ENCODE measurements at regions not wholly inside any gene's neighbourhood (a gene's known extent, or its start where the extent isn't known, plus 50 kb on each side); places are given as distances from the start of the nearest gene placed in this dataset.

DNA sequence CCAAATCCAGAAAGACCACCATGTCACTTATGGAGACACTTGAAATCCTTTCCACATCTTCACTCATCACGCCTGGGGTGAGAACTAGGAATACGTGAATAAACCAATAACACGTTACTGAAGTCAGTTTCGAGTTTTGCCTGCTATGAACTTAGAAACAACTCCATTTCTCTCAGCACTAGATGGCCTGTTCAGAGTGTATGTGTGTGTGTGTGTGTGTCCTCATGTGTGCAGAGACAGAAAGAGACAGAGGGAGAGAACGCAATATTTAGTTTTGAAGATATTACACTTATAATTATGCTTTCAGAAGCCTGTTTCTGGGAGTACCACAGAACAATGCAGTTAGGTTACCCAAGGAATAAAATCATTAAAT, 81.2 kb upstream of the CCN6 start:
- peak overlapping the region; percentile 85 for H3K27ac Mint-ChIP-seq
- no peaks in the 10 kb centered on the region for H3K9me3 Mint-ChIP-seq
- H3K4me1 Mint-ChIP-seq (ENCODE audit: low read depth) = peaks cover 34% of the 10 kb centered on the region
- H3K27me3 Mint-ChIP-seq (ENCODE audit: low read depth) = peaks cover 10% of the 10 kb centered on the region
- peak overlapping the region; percentile 2 for H3K4me3 Mint-ChIP-seq
- peaks cover 4% of the 10 kb centered on the region for H3K36me3 Mint-ChIP-seq (ENCODE audit: low read depth)

DNA sequence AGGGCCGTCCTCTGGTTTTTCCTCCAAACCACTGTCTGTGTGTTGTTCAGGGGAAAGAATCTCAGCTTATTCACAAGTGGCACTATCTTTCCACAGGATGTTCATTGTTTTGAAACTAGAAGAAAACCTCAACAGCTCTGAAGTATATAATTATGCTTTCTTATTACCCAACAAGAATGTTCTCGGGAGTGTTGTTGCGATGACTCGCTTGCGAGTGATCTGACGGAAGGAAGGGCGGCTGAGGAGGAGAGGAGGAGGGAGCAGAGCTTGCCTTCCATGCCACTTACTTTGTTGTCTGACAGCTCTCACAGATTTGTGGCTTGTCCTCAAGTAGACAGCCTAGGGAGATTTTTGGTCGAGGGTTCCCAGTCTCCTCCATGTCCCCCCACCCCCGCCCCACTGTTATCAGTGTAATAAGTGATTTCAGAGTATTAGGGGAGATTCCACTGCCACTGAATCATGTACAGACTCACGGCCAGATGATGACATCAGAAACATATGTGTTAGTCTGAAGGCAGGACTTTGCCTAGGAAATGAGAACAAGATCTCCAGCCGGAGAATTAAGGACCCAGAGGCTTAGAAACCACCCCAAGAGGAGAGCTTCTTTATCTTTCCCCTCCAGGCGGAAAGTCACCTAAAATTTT, 80.7 kb upstream of the CCN6 start:
- Mint-ChIP-seq H3K27me3 (ENCODE audit: low read depth) (peaks cover 6% of the 10 kb centered on the region), H3K27ac (peak overlapping the region; percentile 85), H3K4me3 (peak overlapping the region; percentile 40), H3K9me3 (no peaks in the 10 kb centered on the region), H3K4me1 (ENCODE audit: low read depth) (peaks cover 34% of the 10 kb centered on the region), H3K36me3 (ENCODE audit: low read depth) (peaks cover 3% of the 10 kb centered on the region)

DNA sequence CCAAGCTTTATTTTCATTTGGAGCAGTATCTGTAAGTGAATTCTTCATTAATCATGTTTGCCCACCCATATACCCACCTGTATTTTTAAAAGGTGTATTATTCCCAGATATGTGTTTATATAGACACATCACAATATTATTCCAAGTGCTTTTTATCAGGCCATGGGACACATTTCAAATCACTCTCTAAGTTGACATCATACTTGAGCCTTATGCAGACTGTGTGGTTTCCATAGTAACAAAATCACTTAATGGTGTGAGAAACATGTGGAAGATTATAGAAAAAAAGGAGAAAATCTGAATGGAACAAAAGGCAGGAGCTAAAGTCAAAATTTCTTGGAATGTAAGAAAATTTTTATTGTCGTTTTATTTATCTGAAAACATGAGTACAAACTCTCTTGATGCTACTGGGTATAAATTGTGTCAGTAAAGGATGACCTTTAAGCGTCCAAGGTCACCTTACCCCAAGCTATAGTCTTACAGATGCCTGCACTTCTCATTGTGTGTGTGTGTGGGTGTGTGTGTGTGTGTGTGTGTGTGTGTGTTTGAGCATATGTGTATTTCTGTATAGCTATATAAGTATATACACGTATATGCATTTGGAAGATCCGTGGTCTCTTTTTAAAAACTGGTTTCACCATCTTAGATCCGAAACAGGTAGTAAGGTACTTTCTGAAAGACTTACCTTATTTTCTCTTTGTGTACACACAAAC, 79.8 kb upstream of the CCN6 start:
- no peak overlapping the region for H3K4me3 Mint-ChIP-seq
- H3K27me3 Mint-ChIP-seq (ENCODE audit: low read depth) = peaks cover 4% of the 10 kb centered on the region
- no peaks in the 10 kb centered on the region for H3K9me3 Mint-ChIP-seq
- H3K36me3 Mint-ChIP-seq (ENCODE audit: low read depth) = peaks cover 3% of the 10 kb centered on the region
- H3K4me1 Mint-ChIP-seq (ENCODE audit: low read depth) = peaks cover 34% of the 10 kb centered on the region
- peak overlapping the region; percentile 85 for H3K27ac Mint-ChIP-seq

DNA sequence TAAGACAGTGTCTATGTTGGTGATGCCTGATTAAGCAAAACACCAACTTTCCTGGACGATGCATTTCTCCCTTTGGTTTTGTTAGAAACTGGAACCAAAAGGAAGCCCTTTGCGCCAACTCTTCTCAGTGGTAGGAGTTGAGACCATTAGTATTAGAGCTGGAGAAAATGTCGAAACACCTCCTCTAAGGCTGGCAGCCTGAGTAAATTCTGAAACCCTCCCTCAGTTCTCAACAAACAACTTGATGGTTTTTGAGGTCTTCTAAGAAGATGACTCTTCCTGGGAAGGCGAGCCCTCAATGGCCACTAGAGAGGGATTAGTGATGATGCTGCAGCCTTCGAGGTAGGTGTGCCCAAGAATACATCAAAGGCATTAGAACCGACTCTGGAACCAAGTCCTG, 78.4 kb upstream of the CCN6 start:
- no peak overlapping the region for H3K4me3 Mint-ChIP-seq
- no peak overlapping the region for H3K27ac Mint-ChIP-seq
- no peaks in the 10 kb centered on the region for H3K36me3 Mint-ChIP-seq (ENCODE audit: low read depth)
- peaks cover 40% of the 10 kb centered on the region for H3K4me1 Mint-ChIP-seq (ENCODE audit: low read depth)
- no peaks in the 10 kb centered on the region for H3K9me3 Mint-ChIP-seq
- no peaks in the 10 kb centered on the region for H3K27me3 Mint-ChIP-seq (ENCODE audit: low read depth)

DNA sequence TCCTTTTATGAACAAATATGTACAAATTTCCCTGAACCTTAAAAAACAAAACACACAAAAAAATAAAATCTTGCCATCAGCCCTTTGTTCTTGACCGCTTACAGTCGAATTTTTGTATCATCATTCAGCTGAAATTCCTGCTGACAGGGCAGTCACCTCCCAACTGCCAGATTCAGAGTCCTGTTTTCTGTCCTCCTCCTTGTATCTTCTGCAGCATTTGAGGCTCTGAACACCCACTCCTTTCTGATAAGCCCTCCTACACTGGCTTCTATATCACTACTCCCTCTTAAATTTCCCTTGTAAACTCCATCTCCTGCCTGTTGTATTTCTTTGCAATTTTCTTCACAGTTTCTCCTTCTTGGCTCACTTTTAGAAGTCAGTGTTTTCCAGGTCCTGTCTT, 77.8 kb upstream of the CCN6 start:
- H3K27me3 Mint-ChIP-seq (ENCODE audit: low read depth) = no peaks in the 10 kb centered on the region
- no peak overlapping the region for H3K27ac Mint-ChIP-seq
- H3K4me1 Mint-ChIP-seq (ENCODE audit: low read depth) = peaks cover 40% of the 10 kb centered on the region
- no peaks in the 10 kb centered on the region for H3K36me3 Mint-ChIP-seq (ENCODE audit: low read depth)
- H3K9me3 Mint-ChIP-seq = no peaks in the 10 kb centered on the region
- no peak overlapping the region for H3K4me3 Mint-ChIP-seq

DNA sequence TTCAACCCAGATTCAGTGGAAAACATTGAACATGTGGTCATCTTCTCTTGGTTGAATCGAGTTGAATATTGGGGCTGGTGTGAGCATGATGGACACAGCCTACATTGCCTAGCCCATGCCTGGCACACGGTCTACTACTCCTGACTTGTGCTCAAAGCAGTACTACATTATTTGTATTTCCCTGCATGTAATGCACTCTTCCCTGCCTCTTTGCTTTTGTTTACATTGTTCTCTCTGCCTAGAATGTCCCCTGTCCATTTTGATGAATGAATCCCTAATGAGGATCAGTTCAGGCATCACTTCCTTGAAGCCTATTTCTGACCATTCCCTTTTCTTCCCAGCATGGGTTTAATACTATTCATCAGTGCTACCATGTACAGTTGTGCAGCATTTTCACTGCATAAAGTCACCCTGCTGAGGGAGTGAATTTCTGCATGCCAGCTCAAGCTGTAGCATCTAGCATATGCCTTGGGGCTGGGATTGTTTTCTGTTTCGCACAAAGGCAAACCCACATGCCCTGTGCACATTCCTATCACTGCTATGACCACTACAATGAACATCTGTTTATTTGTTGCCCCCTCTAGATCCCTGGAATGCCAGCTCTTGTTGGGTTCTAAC, 75.3 kb upstream of the CCN6 start:
- H3K4me3 Mint-ChIP-seq = no peak overlapping the region
- H3K9me3 Mint-ChIP-seq = no peaks in the 10 kb centered on the region
- no peaks in the 10 kb centered on the region for H3K27me3 Mint-ChIP-seq (ENCODE audit: low read depth)
- no peak overlapping the region for H3K27ac Mint-ChIP-seq
- H3K36me3 Mint-ChIP-seq (ENCODE audit: low read depth) = no peaks in the 10 kb centered on the region
- peaks cover 30% of the 10 kb centered on the region for H3K4me1 Mint-ChIP-seq (ENCODE audit: low read depth)

DNA sequence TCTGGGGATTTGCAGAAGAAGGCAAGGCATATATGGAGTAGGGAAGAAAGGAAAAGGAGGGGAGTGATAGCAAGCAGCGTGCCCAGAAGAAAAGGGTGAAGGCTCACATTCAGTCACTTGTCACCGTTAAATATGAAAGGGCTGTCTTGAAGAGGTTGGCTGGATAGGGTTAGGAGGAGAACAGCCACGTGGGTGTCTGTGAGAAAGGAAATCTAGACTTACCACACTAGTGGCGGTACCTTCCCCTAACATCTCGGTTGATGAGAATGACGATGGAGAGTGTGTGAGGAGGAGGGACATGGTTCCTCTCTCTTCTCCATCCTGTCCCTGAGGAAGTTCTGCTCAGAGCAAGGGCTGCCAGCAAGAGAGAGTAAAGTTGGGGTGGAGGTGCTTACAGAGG, 74.3 kb upstream of the CCN6 start:
- H3K9me3 Mint-ChIP-seq = no peaks in the 10 kb centered on the region
- no peaks in the 10 kb centered on the region for H3K36me3 Mint-ChIP-seq (ENCODE audit: low read depth)
- no peak overlapping the region for H3K27ac Mint-ChIP-seq
- no peaks in the 10 kb centered on the region for H3K27me3 Mint-ChIP-seq (ENCODE audit: low read depth)
- H3K4me3 Mint-ChIP-seq = no peak overlapping the region
- H3K4me1 Mint-ChIP-seq (ENCODE audit: low read depth) = peaks cover 29% of the 10 kb centered on the region

DNA sequence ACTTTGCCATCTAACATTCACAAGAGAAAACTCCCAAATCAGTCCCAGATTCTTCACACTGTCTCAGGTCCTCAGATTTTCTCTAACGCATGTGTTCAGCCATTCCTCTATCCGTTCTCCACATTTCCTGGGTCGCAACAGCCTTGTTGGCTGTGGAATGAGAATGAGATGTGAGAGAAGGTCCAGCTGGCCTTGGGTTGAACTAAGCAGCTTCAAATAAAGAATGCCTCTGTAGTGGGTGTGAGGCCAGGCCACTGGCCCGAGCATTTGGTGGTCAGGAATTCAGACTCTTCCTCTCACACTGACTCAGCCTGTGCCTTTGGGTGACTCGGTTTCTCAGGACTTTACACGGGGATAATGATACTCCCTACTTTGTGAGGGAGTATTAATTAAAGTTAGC, 73.8 kb upstream of the CCN6 start:
- H3K4me3 Mint-ChIP-seq = no peak overlapping the region
- H3K36me3 Mint-ChIP-seq (ENCODE audit: low read depth) = no peaks in the 10 kb centered on the region
- peaks cover 31% of the 10 kb centered on the region for H3K4me1 Mint-ChIP-seq (ENCODE audit: low read depth)
- no peaks in the 10 kb centered on the region for H3K27me3 Mint-ChIP-seq (ENCODE audit: low read depth)
- no peak overlapping the region for H3K27ac Mint-ChIP-seq
- no peaks in the 10 kb centered on the region for H3K9me3 Mint-ChIP-seq

DNA sequence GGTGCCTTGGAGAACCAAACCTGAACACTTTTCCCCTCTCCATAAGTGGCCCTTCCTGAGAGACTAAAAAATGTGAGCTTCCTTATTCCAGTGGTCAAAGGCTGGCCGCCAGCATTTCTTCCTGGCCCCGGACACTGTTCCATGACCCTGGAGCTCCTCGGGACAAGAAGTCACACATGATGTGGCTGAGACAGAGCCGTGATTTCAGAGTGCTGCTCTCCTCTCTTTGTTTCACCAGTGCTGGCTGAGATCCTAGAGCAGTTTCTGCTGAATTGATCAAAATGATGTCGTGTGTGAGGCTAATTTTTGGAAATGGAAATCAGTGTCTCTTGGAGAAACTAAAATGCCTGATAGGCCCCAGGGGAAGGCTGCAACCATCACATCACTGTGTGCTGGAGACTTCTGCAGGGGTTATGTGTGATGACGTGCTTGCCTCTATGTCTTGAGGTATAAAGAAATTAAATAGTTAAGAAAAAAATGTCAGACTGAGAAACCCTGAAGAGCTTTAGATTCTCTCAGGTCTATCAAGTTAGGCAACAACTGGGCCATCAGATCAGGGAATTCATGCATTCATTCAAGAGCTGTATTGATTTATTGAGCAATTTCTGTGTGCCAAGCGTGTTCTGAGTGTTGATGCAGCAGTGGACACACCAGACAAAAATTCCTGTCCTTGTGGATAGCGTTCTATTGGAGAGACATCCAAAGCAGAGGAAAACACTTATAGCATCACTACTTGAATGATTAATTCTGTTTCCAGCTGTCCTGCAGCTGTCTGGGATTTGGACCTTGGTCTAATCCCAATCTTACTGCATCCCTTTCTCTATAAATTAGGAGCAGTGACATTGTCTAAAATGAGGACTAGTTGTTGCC, 72.7 kb upstream of the CCN6 start:
- Mint-ChIP-seq H3K9me3 (no peaks in the 10 kb centered on the region), H3K27me3 (ENCODE audit: low read depth) (no peaks in the 10 kb centered on the region), H3K4me1 (ENCODE audit: low read depth) (peaks cover 39% of the 10 kb centered on the region), H3K27ac (no peak overlapping the region), H3K4me3 (no peak overlapping the region), H3K36me3 (ENCODE audit: low read depth) (no peaks in the 10 kb centered on the region)

DNA sequence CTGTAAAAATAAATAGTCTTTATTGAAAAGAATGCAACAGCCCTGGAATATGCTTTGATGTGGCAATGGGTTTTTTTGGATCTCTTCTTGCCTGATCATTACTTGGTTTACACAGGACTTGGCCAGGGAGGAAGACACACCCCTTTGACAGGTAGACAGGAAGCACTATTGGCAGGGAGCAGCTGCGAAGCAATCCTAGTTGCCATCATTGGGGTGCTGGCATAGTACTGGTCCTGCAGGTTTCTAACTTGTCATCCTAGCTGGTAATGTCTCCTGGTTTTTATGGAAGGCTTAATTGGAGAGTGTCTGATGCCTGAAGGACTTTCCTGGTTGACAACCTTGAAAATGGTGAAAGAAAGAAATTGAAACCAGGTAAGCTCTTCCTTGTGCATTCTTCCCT, 71.2 kb upstream of the CCN6 start:
- Mint-ChIP-seq H3K4me1 (ENCODE audit: low read depth) (peaks cover 36% of the 10 kb centered on the region), H3K4me3 (no peak overlapping the region), H3K36me3 (ENCODE audit: low read depth) (peaks cover 3% of the 10 kb centered on the region), H3K9me3 (no peaks in the 10 kb centered on the region), H3K27me3 (ENCODE audit: low read depth) (no peaks in the 10 kb centered on the region), H3K27ac (no peak overlapping the region)

DNA sequence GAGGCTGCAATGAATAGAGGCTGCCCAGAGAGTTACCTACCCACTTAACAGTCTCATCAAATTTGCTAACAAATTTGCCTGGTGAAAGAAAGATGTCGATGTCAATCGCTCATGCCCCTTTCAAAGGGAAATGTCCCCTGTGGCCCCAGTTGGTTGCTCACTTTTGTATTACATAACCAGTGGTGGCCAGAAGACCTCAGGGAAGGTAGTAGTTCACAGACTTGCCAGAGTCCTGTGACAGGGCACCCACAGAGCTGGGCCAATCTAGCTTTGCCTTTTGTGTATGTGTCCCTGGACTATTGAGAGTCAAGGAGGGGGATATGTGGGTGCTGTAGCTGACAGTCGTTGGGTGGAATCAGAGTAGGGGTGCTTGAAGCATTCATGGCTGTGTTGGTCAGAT, 70.7 kb upstream of the CCN6 start:
- H3K4me3 Mint-ChIP-seq = no peak overlapping the region
- no peaks in the 10 kb centered on the region for H3K9me3 Mint-ChIP-seq
- no peaks in the 10 kb centered on the region for H3K27me3 Mint-ChIP-seq (ENCODE audit: low read depth)
- H3K27ac Mint-ChIP-seq = no peak overlapping the region
- peaks cover 39% of the 10 kb centered on the region for H3K4me1 Mint-ChIP-seq (ENCODE audit: low read depth)
- H3K36me3 Mint-ChIP-seq (ENCODE audit: low read depth) = peaks cover 3% of the 10 kb centered on the region

DNA sequence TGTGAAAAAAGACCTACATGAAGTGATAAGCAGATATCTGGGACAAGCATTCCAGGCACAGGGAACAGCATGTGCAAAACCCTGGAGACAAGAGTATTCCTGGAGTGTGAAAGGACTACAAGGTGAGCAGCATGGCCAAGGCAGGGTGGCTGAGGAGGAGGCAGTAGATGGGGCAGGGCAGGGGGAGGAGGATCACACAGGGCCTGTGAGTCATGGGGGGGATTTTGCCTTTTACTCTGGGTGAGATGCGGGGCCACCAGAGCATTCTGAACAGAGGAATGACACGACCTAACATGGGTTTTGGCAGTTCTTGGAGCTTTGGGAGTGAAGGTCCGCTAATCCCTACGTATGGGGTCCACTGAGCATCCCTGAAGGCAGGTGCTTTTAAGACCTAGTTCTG, 69.8 kb upstream of the CCN6 start:
- Mint-ChIP-seq H3K4me1 (ENCODE audit: low read depth) (peaks cover 47% of the 10 kb centered on the region), H3K27ac (no peak overlapping the region), H3K27me3 (ENCODE audit: low read depth) (no peaks in the 10 kb centered on the region), H3K9me3 (no peaks in the 10 kb centered on the region), H3K4me3 (no peak overlapping the region), H3K36me3 (ENCODE audit: low read depth) (peaks cover 3% of the 10 kb centered on the region)

DNA sequence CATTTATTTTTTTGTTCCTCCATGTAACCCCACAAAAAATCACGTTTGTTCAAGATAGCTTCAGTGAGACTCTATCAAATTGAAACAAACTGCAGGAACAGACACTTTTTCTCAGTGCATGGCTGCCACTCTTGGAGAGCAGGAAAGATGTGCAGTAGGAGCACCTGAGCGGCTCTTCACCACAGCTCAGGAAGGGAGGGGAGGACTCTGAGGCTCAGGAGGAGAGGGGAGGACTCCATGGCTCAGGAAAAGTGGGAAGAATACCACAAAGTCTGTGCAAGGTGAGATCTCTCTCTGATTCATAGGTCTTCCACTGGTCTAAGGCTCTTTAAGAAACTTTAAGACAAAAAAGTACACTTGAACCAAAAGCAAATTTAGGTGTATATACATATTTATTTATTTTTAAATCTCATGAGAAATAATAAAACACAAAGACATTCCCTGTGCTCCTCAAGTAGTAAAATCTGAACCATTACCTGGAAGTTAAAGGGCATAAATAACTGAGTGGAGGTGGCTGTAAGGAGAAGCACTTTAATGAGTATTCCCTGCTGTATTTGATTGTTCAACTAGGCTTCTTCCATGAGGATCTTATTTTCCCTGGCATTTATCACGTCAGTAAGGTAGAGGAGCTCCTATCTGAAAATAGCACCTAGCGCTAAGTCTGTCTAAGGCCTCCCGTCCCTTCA, 69.2 kb upstream of the CCN6 start:
- Mint-ChIP-seq H3K36me3 (ENCODE audit: low read depth) (peaks cover 3% of the 10 kb centered on the region), H3K4me3 (no peak overlapping the region), H3K27ac (peak overlapping the region; percentile 3), H3K9me3 (no peaks in the 10 kb centered on the region), H3K27me3 (ENCODE audit: low read depth) (no peaks in the 10 kb centered on the region), H3K4me1 (ENCODE audit: low read depth) (peaks cover 49% of the 10 kb centered on the region)

DNA sequence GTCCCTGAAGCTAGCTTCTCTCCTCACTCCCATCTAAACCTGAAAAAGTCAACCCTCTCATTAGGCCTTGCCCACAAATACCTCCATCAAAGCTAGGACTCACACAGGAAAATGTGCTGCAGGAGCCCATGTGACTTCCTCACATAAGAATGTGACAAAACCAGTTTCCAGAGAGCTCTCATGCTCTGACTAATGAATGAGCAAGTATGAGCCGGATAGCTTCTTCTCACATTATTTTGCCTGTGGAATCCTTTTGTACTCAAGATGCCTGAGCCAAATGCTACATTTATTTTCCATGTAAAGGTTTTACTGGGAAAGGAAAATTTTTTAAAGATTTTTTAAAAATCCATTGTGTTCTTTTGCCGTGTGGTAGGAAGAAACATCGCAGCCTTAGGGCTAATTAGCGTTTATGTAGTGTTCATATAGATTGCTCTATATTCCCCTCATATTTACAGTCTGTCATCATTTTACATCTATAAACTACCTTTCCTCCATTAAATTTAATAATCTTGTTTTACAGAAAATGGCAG, 68.6 kb upstream of the CCN6 start:
- peak overlapping the region; percentile 3 for H3K27ac Mint-ChIP-seq
- peaks cover 52% of the 10 kb centered on the region for H3K4me1 Mint-ChIP-seq (ENCODE audit: low read depth)
- H3K9me3 Mint-ChIP-seq = no peaks in the 10 kb centered on the region
- no peaks in the 10 kb centered on the region for H3K27me3 Mint-ChIP-seq (ENCODE audit: low read depth)
- H3K4me3 Mint-ChIP-seq = no peak overlapping the region
- peaks cover 3% of the 10 kb centered on the region for H3K36me3 Mint-ChIP-seq (ENCODE audit: low read depth)

All from T-helper 1 cell treated with Interleukin-12 subunit alpha and Interleukin-12 subunit beta and Interleukin-4 antibody, amounts not matched to agents 30 μg/mL and 1 μg/mL, for 36 hours (primary cell).